ENCODE measurements at regions not wholly inside any gene's neighbourhood (a gene's known extent, or its start where the extent isn't known, plus 50 kb on each side); places are given as distances from the start of the nearest gene placed in this dataset.

GRCh38 chr4:138957302-138957701 lies 58.3 kb upstream of the NOCT start:
- TF ChIP-seq CTCF (IDR thresholded peaks at IDR 0.05) (no peak), POLR2A (IDR thresholded peaks at IDR 0.05; ENCODE audit: low read depth) (no peak), EP300 (IDR thresholded peaks at IDR 0.05) (no peak), POLR2AphosphoS5 (IDR thresholded peaks at IDR 0.05) (no peak)

Measured in esophagus muscularis mucosa (tissue), 4 donors.